Vagina (tissue), 2 donors: ENCODE measurements at regions not wholly inside any gene's neighbourhood (a gene's known extent, or its start where the extent isn't known, plus 50 kb on each side); places are given as distances from the start of the nearest gene placed in this dataset.
"Not testable (repeated sequence)": the region's sequence is repeated elsewhere in the genome, so short reads cannot be mapped to it uniquely, and the experiment has no call there.

Experiments used
- DNase-seq, 2 donors: peaks; one replicate each; pipeline ENCODE4 v3.0.0-alpha.2; 2017; ENCODE audit errors: extremely low spot score in 2 of 2
- H3K27ac ChIP-seq: fragments of 200-600 bp; sonication (generic); one replicate; pipeline ENCODE4 v1.5.1; 2019
- H3K27me3 ChIP-seq: fragments of 200-600 bp; sonication (generic); one replicate; pipeline ENCODE4 v1.5.1; 2019
- H3K36me3 ChIP-seq, 2 donors: fragments of 200-600 bp; sonication (generic); one replicate each; pipeline ENCODE4 v1.5.1; 2017 to 2019
- H3K4me1 ChIP-seq: fragments of 200-600 bp; sonication (generic); one replicate; pipeline ENCODE4 v1.5.1; 2019
- H3K4me3 ChIP-seq, 2 donors: fragments of 200-600 bp; sonication (generic); 1 replicate in 1 of 2; 2 replicates in 1 of 2; pipeline ENCODE4 v1.5.1; 2016 to 2019
- H3K9me3 ChIP-seq: fragments of 200-600 bp; sonication (generic); one replicate; pipeline ENCODE4 v1.5.1; 2019
- CTCF ChIP-seq, 3 experiments: fragments of 450-650 bp in 2 of 3; fragments of 200-600 bp in 1 of 3; sonication (generic) in 1 of 3; IDR thresholded peaks; one replicate each; pipeline ENCODE4 v1.5.1; 2017 to 2019; ENCODE audit warnings: antibody characterized with exemption in 3 of 3, mild to moderate bottlenecking in 2 of 3, moderate library complexity in 2 of 3
- POLR2A ChIP-seq, 2 donors: fragments of 450-650 bp; IDR thresholded peaks; one replicate each; pipeline ENCODE4 v1.6.1; 2017; ENCODE audit warnings: antibody characterized with exemption in 2 of 2, mild to moderate bottlenecking in 2 of 2, moderate library complexity in 2 of 2
- POLR2AphosphoS5 ChIP-seq, 2 donors: sonication (generic); formaldehyde crosslinking; IDR thresholded peaks; one replicate each; pipeline ENCODE4 v1.9.0; 2017; ENCODE audit warnings: antibody characterized with exemption in 2 of 2, mild to moderate bottlenecking in 2 of 2, low read depth in 1 of 2; ENCODE audit not compliant: insufficient read depth in 1 of 2
- intact Hi-C: fragments of 100-400 bp; cut with DNase I; formaldehyde crosslinking; loops from one replicate; pipeline ENCODE4 v1.15.1; 2023

GRCh38 chr12:131207300-131207660 is 253.6 kb downstream of the ADGRD1 start:
- H3K4me3 ChIP-seq, H3K27me3 ChIP-seq, H3K27ac ChIP-seq, H3K36me3 ChIP-seq, H3K9me3 ChIP-seq, intact Hi-C loops, H3K4me1 ChIP-seq: not testable (repeated sequence)
- peak; percentile 12 to 37 for DNase-seq

- H3K27me3 ChIP-seq, H3K4me3 ChIP-seq, H3K4me1 ChIP-seq, H3K36me3 ChIP-seq, intact Hi-C loops, H3K27ac ChIP-seq, DNase-seq, H3K9me3 ChIP-seq: not testable (repeated sequence)
Observed at GRCh38 chr12:131207841-131208240, 254.1 kb downstream of the ADGRD1 start.

GRCh38 chr12:131208425-131208824 is 254.7 kb downstream of the ADGRD1 start:
- H3K36me3 ChIP-seq, result no peaks in the 10 kb centered on the region
- no peak overlapping the region for H3K4me3 ChIP-seq
- H3K4me1 ChIP-seq, result no peaks in the 10 kb centered on the region

GRCh38 chr12:131209082-131210070 is 255.7 kb downstream of the ADGRD1 start:
- H3K9me3 ChIP-seq, result no peaks in the 10 kb centered on the region
- intact Hi-C loops, result no loop called here
- TF ChIP-seq POLR2A (IDR thresholded peaks at IDR 0.05), result no peak
- TF ChIP-seq POLR2AphosphoS5 (IDR thresholded peaks at IDR 0.05; ENCODE audit: insufficient read depth in 1 of 2, low read depth in 1 of 2), result no peak
- TF ChIP-seq CTCF (IDR thresholded peaks at IDR 0.05), result no peak
- H3K4me1 ChIP-seq, result no peaks in the 10 kb centered on the region
- DNase-seq, result no peak
- H3K4me3 ChIP-seq, result no peak overlapping the region
- H3K36me3 ChIP-seq, result no peaks in the 10 kb centered on the region
- H3K27ac ChIP-seq, result no peak overlapping the region
- no peaks in the 10 kb centered on the region for H3K27me3 ChIP-seq

More at GRCh38 chr12:131208425-131208824, 254.7 kb downstream of the ADGRD1 start:
- intact Hi-C loops, result no loop called here
- no peaks in the 10 kb centered on the region for H3K27me3 ChIP-seq
- no peak overlapping the region for H3K27ac ChIP-seq
- no peak for DNase-seq
- TF ChIP-seq CTCF (IDR thresholded peaks at IDR 0.05), result no peak
- no peak for TF ChIP-seq POLR2A (IDR thresholded peaks at IDR 0.05)
- TF ChIP-seq POLR2AphosphoS5 (IDR thresholded peaks at IDR 0.05; ENCODE audit: insufficient read depth in 1 of 2, low read depth in 1 of 2), result no peak
- H3K9me3 ChIP-seq, result no peaks in the 10 kb centered on the region

- Histone ChIP-seq H3K36me3 (no peaks in the 10 kb centered on the region), H3K27ac (no peak overlapping the region), H3K9me3 (no peaks in the 10 kb centered on the region), H3K27me3 (no peaks in the 10 kb centered on the region), H3K4me3 (no peak overlapping the region), H3K4me1 (no peaks in the 10 kb centered on the region)
- TF ChIP-seq CTCF (IDR thresholded peaks at IDR 0.05), result no peak
- TF ChIP-seq POLR2AphosphoS5 (IDR thresholded peaks at IDR 0.05; ENCODE audit: insufficient read depth in 1 of 2, low read depth in 1 of 2), result no peak
- TF ChIP-seq POLR2A (IDR thresholded peaks at IDR 0.05), result no peak
- intact Hi-C loops, result no loop called here
- DNase-seq, result no peak
Observed at GRCh38 chr12:131210506-131211339, 257.0 kb downstream of the ADGRD1 start.
